HFF-Myc (cell line): ENCODE measurements at regions not wholly inside any gene's neighbourhood (a gene's known extent, or its start where the extent isn't known, plus 50 kb on each side); places are given as distances from the start of the nearest gene placed in this dataset.

Experiments used
- DNase-seq: peaks from one replicate; pipeline ENCODE4 v3.0.0-alpha.2; 2011; ENCODE audit warnings: low read depth; ENCODE audit errors: extremely low read depth
- H3K4me3 ChIP-seq: replicated peaks from 2 replicates; pipeline ENCODE4 v1.5.1; 2011; ENCODE audit warnings: low read depth, mild to moderate bottlenecking, control low read depth, low read length
- CTCF ChIP-seq: IDR thresholded peaks from 2 replicates; pipeline ENCODE4 v1.5.1; 2012; ENCODE audit warnings: mild to moderate bottlenecking, low read depth, low read length, control low read depth; ENCODE audit errors: missing control alignments

- no peak for DNase-seq
- H3K4me3 ChIP-seq, result no peak overlapping the region
- TF ChIP-seq CTCF, result no peak
Observed at GRCh38 chr7:113256883-113257531, 138.7 kb upstream of the SMIM30 start.

- no peak for TF ChIP-seq CTCF
- no peak overlapping the region for H3K4me3 ChIP-seq
- no peak for DNase-seq
Observed at GRCh38 chr7:113247198-113247597, 128.8 kb upstream of the SMIM30 start.

- H3K4me3 ChIP-seq, result no peak overlapping the region
- no peak for TF ChIP-seq CTCF
- no peak for DNase-seq
Observed at GRCh38 chr7:113246738-113247137, 128.4 kb upstream of the SMIM30 start.

- no peak for DNase-seq
- H3K4me3 ChIP-seq, result no peak overlapping the region
- no peak for TF ChIP-seq CTCF
Observed at GRCh38 chr7:113232885-113233284, 114.5 kb upstream of the SMIM30 start.

GRCh38 chr7:113230691-113231090, 112.3 kb upstream of the SMIM30 start:
- no peak for TF ChIP-seq CTCF
- no peak overlapping the region for H3K4me3 ChIP-seq
- DNase-seq, result no peak

GRCh38 chr7:113217314-113217713, 99.0 kb upstream of the SMIM30 start:
- TF ChIP-seq CTCF, result no peak
- H3K4me3 ChIP-seq, result no peak overlapping the region
- no peak for DNase-seq

GRCh38 chr7:113216038-113216437, 97.7 kb upstream of the SMIM30 start:
- TF ChIP-seq CTCF, result no peak
- DNase-seq, result no peak
- H3K4me3 ChIP-seq, result no peak overlapping the region
